ENCODE measurements at regions not wholly inside any gene's neighbourhood (a gene's known extent, or its start where the extent isn't known, plus 50 kb on each side); places are given as distances from the start of the nearest gene placed in this dataset.

DNA sequence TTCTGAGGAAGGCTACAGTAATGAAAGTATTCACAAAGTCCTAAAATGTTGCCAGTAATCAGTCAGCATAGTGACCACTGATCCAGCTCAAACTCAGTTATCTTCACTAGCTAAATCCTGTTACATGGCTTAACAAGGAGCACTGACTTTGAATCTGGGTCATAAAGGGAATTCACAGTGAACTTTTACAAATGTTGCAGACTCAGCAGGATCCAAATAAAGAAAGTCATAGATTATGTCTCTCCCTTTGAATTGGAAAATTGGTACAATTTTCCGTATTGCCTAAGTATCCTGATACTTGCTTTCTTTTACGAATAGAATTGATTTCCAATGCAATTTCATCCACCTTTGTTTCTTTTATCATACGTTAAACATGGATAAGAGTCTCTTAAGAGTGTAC lies 431.5 kb upstream of the CNTN6 start:
- intact Hi-C loops (cut with DNase I; ENCODE audit: low total_unique reads) = no loop called here
- no peak for DNase-seq
- Histone ChIP-seq H3K9me3 (peaks cover 0 to 3% (median 0%) of the 10 kb centered on the region in 4 donors), H3K36me3 (no peaks in the 10 kb centered on the region), H3K4me1 (no peaks in the 10 kb centered on the region), H3K27me3 (no peaks in the 10 kb centered on the region), H3K4me3 (no peak overlapping the region), H3K27ac (no peak overlapping the region)
- 42 to 62% (median 50%) methylated on average over 3 of the region's 3 CpGs for WGBS, 5 donors
- TF ChIP-seq, protein P1, sequence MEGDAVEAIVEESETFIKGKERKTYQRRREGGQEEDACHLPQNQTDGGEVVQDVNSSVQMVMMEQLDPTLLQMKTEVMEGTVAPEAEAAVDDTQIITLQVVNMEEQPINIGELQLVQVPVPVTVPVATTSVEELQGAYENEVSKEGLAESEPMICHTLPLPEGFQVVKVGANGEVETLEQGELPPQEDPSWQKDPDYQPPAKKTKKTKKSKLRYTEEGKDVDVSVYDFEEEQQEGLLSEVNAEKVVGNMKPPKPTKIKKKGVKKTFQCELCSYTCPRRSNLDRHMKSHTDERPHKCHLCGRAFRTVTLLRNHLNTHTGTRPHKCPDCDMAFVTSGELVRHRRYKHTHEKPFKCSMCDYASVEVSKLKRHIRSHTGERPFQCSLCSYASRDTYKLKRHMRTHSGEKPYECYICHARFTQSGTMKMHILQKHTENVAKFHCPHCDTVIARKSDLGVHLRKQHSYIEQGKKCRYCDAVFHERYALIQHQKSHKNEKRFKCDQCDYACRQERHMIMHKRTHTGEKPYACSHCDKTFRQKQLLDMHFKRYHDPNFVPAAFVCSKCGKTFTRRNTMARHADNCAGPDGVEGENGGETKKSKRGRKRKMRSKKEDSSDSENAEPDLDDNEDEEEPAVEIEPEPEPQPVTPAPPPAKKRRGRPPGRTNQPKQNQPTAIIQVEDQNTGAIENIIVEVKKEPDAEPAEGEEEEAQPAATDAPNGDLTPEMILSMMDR (IDR thresholded peaks at IDR 0.05) = no peak
- TF ChIP-seq POLR2A (IDR thresholded peaks at IDR 0.05) = no peak
- no peak for TF ChIP-seq EP300 (IDR thresholded peaks at IDR 0.05)
- TF ChIP-seq POLR2AphosphoS5 (IDR thresholded peaks at IDR 0.05) = no peak

DNA sequence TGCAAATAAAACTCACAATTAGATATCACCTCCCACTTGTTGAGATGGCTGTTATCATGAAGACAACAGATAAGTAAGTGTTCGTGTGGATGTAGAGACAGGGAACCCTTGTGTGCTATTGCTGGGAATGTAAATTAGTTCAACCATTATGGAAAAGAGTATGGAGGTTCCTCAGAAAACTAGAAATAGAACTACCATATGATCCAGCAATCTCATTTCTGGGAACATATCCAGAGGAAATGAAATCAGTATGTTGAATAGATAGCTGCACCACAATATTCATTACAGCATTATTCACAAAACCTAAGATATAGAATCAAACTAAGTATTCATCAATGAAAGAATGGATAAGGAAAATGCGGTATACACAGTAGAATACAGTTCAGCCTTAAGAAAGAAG lies 418.7 kb upstream of the CNTN6 start:
- DNase-seq = no peak
- H3K27ac ChIP-seq = no peak overlapping the region
- peaks cover 0 to 16% (median 8%) of the 10 kb centered on the region in 4 donors for H3K9me3 ChIP-seq
- H3K4me1 ChIP-seq = no peaks in the 10 kb centered on the region
- H3K27me3 ChIP-seq = no peaks in the 10 kb centered on the region
- intact Hi-C loops (cut with DNase I; ENCODE audit: low total_unique reads) = no loop called here
- no peak overlapping the region for H3K4me3 ChIP-seq
- 64 to 75% (median 73%) methylated on average over 2 of the region's 2 CpGs for WGBS, 5 donors
- H3K36me3 ChIP-seq = no peaks in the 10 kb centered on the region
- no peak for TF ChIP-seq EP300 (IDR thresholded peaks at IDR 0.05)
- TF ChIP-seq POLR2A (IDR thresholded peaks at IDR 0.05) = no peak
- TF ChIP-seq, protein P1 (IDR thresholded peaks at IDR 0.05) = no peak
- TF ChIP-seq POLR2AphosphoS5 (IDR thresholded peaks at IDR 0.05) = no peak

DNA sequence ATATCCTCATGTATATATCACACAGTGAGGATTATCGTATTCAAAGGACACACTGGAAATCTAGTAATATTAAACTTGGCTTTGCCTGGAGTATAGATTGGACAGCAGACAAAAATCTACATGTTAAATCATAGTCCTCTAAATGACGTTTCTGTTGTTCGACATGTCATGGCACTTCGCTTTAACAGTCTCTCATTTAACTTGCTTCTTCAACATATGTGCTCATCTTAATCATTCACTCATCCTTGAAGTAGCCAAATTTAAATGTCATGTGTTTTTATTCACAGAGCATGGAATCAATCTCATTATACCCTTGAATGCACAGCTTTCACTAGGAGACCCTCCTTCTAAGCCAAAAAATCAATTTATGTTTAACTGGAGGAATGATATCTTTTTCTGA lies 417.0 kb upstream of the CNTN6 start:
- intact Hi-C loops (cut with DNase I; ENCODE audit: low total_unique reads) = no loop called here
- H3K36me3 ChIP-seq = no peaks in the 10 kb centered on the region
- H3K27ac ChIP-seq = no peak overlapping the region
- WGBS, 5 donors = 78 to 87% (median 84%) methylated on average over 4 of the region's 4 CpGs
- no peaks in the 10 kb centered on the region for H3K27me3 ChIP-seq
- no peaks in the 10 kb centered on the region for H3K4me1 ChIP-seq
- peaks cover 0 to 10% (median 8%) of the 10 kb centered on the region in 4 donors for H3K9me3 ChIP-seq
- TF ChIP-seq EP300 (IDR thresholded peaks at IDR 0.05) (no peak), POLR2A (IDR thresholded peaks at IDR 0.05) (no peak), POLR2AphosphoS5 (IDR thresholded peaks at IDR 0.05) (no peak)
- TF ChIP-seq, protein P1 (IDR thresholded peaks at IDR 0.05) = no peak
- DNase-seq = no peak
- no peak overlapping the region for H3K4me3 ChIP-seq

DNA sequence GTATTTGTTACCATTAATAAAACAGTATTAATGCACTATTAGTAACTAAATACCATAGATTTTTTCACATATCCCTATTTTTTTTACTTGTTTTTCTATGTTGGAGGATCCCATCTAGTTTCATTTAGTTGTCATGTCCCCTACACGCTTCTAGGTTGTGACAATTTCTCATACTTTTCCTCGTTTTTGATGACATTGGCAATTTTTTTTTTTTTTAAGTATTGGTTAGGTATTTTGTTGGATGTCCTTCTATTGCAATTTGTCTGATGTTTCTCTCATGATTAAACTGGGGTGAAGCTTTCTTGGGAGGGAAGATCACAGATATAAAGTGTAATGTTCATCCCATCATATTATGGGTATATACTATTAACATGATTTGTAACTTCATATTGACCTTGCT lies 409.1 kb upstream of the CNTN6 start:
- no peak for DNase-seq
- intact Hi-C loops (cut with DNase I; ENCODE audit: low total_unique reads) = no loop called here
- 46 to 69% (median 53%) methylated on average over 2 of the region's 2 CpGs for WGBS, 5 donors
- no peaks in the 10 kb centered on the region for H3K9me3 ChIP-seq
- TF ChIP-seq EP300 (IDR thresholded peaks at IDR 0.05) (no peak), POLR2A (IDR thresholded peaks at IDR 0.05) (no peak), POLR2AphosphoS5 (IDR thresholded peaks at IDR 0.05) (no peak)
- TF ChIP-seq, protein P1 (IDR thresholded peaks at IDR 0.05) = no peak
- no peak overlapping the region for H3K4me3 ChIP-seq
- no peak overlapping the region for H3K27ac ChIP-seq
- no peaks in the 10 kb centered on the region for H3K4me1 ChIP-seq
- no peaks in the 10 kb centered on the region for H3K36me3 ChIP-seq
- H3K27me3 ChIP-seq = no peaks in the 10 kb centered on the region
